ENCODE measurements at regions not wholly inside any gene's neighbourhood (a gene's known extent, or its start where the extent isn't known, plus 50 kb on each side); places are given as distances from the start of the nearest gene placed in this dataset.

- TF ChIP-seq MYC (IDR thresholded peaks at IDR 0.05; ENCODE audit: low read depth, low read length) = no peak
- no peak for TF ChIP-seq FOS (IDR thresholded peaks at IDR 0.05; ENCODE audit: borderline replicate concordance, insufficient read depth, low read length)
- TF ChIP-seq EZH2 (IDR thresholded peaks at IDR 0.05; ENCODE audit: borderline replicate concordance, low read depth, low read length, severe bottlenecking) = no peak
- TF ChIP-seq POLR2A (IDR thresholded peaks at IDR 0.05; ENCODE audit: low read depth, low read length) = no peak
- no peak for TF ChIP-seq JUN (IDR thresholded peaks at IDR 0.05; ENCODE audit: borderline replicate concordance, insufficient read depth, insufficient read length, low read depth)
- no peak for TF ChIP-seq MAX (IDR thresholded peaks at IDR 0.05; ENCODE audit: insufficient read depth, insufficient read length)
- no peak for TF ChIP-seq POLR2AphosphoS5 (IDR thresholded peaks at IDR 0.05; ENCODE audit: insufficient read depth, low read depth, low read length)
- TF ChIP-seq CTCF (IDR thresholded peaks at IDR 0.05; ENCODE audit: extremely low read depth in 1 of 2, insufficient read depth in 1 of 2, low read depth in 1 of 2, low read length in 2 of 2) = no peak
- no peak for TF ChIP-seq GATA2 (IDR thresholded peaks at IDR 0.05; ENCODE audit: insufficient read depth, insufficient read length, low read depth, low read length)
- Histone ChIP-seq H3K27me3 (ENCODE audit: control insufficient read depth in 2 of 2, insufficient read depth in 2 of 2, low read length in 2 of 2) (no peaks in the 10 kb centered on the region), H3K79me2 (ENCODE audit: control insufficient read depth, insufficient read depth, low read length) (no peaks in the 10 kb centered on the region), H3K4me3 (replicated peaks in 1 of 3; ENCODE audit: insufficient read depth in 1 of 3, low read depth in 1 of 3, low read length in 3 of 3) (no peak overlapping the region), H3K9me3 (replicated peaks; ENCODE audit: control insufficient read depth, insufficient read depth, low read length) (no peaks in the 10 kb centered on the region), H3K36me3 (ENCODE audit: control insufficient read depth in 2 of 2, extremely low read depth in 1 of 2, insufficient read depth in 2 of 2, low read length in 2 of 2) (no peaks in the 10 kb centered on the region), H3K27ac (ENCODE audit: insufficient read depth, low read depth, low read length) (no peak overlapping the region), H4K20me1 (replicated peaks; ENCODE audit: control insufficient read depth, extremely low read depth, insufficient read depth, low read length) (no peaks in the 10 kb centered on the region), H3K4me2 (ENCODE audit: insufficient read depth, low read length) (no peak overlapping the region), H2AFZ (ENCODE audit: low read depth, low read length) (no peak overlapping the region), H3K9ac (replicated peaks; ENCODE audit: extremely low read depth, insufficient read depth, low read length) (no peak overlapping the region), H3K9me1 (replicated peaks; ENCODE audit: control insufficient read depth, extremely low read depth, insufficient read depth, low read length) (no peaks in the 10 kb centered on the region), H3K4me1 (ENCODE audit: control insufficient read depth, extremely low read depth, insufficient read depth, low read length) (peaks cover 13% of the 10 kb centered on the region)
- POLR2A ChIA-PET = no interaction called here
- intact Hi-C loops (cut with micrococcal nuclease) = no loop called here
- CTCF ChIA-PET = interaction anchor here (0.6 kb wide), 1 partner anchor 106 kb away, joined by 3 read pairs; no protein-coding TSS in a partner anchor
- dilution Hi-C loops (cut with MboI; ENCODE audit: extremely low pct_ligation_motif_present, low sequenced_read_pairs) = no loop called here
- no peak for DNase-seq (ENCODE audit: low read depth, low spot score)
- no peak for FAIRE-seq
- BruUV-seq (replicated peaks) = no TSS peak
Measured at GRCh38 chr7:26097837-26098668, 53.9 kb upstream of the NFE2L3 start.
